ENCODE measurements at regions not wholly inside any gene's neighbourhood (a gene's known extent, or its start where the extent isn't known, plus 50 kb on each side); places are given as distances from the start of the nearest gene placed in this dataset.

DNA sequence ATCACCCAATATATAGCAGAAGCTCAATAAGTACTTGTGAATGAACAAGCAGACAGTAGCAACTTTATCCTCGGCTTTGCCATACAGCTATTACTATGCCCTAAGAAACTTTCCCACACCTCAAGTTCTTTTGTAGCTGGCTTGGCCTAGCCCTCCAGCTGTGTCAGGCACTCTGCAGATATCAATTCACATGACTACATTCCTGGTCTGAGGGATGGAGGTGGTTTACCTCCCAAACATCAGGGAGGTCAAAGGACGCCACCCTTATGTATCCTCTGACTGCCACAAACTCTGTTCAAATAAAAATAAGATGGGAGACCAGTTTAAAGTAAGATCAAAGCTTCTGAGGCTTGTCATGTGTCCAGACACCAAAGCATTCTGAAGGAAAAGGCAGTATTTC, 416.3 kb downstream of the PIK3R1 start:
- TF ChIP-seq POLR2AphosphoS5 (IDR thresholded peaks at IDR 0.05; ENCODE audit: low read depth, low read length) (no peak), TAF1 (IDR thresholded peaks at IDR 0.05; ENCODE audit: borderline replicate concordance, low read depth, low read length) (no peak), POLR2A (IDR thresholded peaks at IDR 0.05; ENCODE audit: low read depth, low read length) (no peak)
- no peak for DNase-seq (ENCODE audit: insufficient read length)
- FAIRE-seq = no peak

DNA sequence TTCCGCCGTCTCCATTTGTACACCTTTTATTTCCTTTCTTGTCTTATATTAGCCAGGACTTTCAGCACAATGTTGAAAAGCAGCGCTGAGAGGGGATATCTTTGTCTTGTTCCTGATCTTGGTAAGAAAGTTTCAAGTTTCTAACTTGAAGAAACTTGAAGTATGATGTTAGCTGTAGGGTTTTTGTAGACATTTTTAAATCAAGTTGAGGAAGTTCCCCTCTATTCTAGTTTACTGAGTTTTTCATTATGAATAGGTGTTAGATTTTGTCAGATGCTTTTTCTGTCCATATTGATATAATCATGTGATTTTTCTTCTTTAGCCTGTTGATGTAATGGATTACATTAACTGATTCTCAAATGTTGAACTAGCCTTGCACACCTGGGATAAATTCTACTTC, 425.7 kb downstream of the PIK3R1 start:
- FAIRE-seq (peak; percentile 78), DNase-seq (ENCODE audit: insufficient read length) (no peak)
- TF ChIP-seq POLR2A (IDR thresholded peaks at IDR 0.05; ENCODE audit: low read depth, low read length) (no peak), TAF1 (IDR thresholded peaks at IDR 0.05; ENCODE audit: borderline replicate concordance, low read depth, low read length) (no peak), POLR2AphosphoS5 (IDR thresholded peaks at IDR 0.05; ENCODE audit: low read depth, low read length) (no peak)

DNA sequence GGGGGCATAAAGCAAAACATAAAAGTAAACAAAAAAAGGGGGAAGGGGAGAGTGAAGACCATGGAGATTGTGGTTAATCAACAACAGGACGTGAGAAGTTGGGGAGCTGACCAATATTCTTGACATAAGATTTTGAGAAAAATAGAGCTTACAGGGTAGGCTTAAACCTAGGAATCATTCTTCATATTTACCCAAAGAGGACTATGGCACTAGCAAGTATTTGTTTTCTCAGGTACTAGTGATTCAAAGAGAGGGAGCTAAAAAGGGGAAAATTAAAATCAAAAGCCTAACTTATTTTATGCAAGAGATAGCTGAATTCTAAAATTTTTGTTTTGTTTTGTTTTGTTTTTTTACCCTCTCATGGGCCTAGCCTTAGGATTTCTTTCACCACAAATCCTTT, 427.5 kb downstream of the PIK3R1 start:
- no peak for FAIRE-seq
- TF ChIP-seq POLR2A (IDR thresholded peaks at IDR 0.05; ENCODE audit: low read depth, low read length) (no peak), TAF1 (IDR thresholded peaks at IDR 0.05; ENCODE audit: borderline replicate concordance, low read depth, low read length) (no peak), POLR2AphosphoS5 (IDR thresholded peaks at IDR 0.05; ENCODE audit: low read depth, low read length) (no peak)

DNA sequence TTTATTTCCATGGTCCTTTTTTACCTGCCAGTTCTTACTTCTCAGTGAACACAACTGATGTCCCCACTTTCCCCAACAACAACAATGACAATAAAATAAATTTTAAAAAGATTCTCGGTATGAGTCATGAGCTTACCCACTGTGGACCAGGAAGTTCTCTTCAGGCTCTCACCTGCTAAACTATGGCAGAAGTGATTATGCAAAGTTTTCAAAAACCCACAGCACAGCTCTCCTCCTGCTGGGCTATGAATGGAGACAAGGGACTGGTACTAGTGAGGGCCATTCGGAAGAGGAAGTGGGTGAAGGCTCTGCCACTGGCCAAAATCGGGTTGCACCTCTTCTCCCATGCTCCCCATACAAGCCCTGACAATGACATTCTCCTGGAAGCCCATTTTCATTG, 429.4 kb downstream of the PIK3R1 start:
- DNase-seq (ENCODE audit: insufficient read length) (peak; percentile 2), FAIRE-seq (peak; percentile 85)
- no peak for TF ChIP-seq TAF1 (IDR thresholded peaks at IDR 0.05; ENCODE audit: borderline replicate concordance, low read depth, low read length)
- TF ChIP-seq POLR2AphosphoS5 (IDR thresholded peaks at IDR 0.05; ENCODE audit: low read depth, low read length) = no peak
- TF ChIP-seq POLR2A (IDR thresholded peaks at IDR 0.05; ENCODE audit: low read depth, low read length) = no peak

More for the DNA sequence above, 427.5 kb downstream of the PIK3R1 start:
- DNase-seq (ENCODE audit: insufficient read length) = no peak

DNA sequence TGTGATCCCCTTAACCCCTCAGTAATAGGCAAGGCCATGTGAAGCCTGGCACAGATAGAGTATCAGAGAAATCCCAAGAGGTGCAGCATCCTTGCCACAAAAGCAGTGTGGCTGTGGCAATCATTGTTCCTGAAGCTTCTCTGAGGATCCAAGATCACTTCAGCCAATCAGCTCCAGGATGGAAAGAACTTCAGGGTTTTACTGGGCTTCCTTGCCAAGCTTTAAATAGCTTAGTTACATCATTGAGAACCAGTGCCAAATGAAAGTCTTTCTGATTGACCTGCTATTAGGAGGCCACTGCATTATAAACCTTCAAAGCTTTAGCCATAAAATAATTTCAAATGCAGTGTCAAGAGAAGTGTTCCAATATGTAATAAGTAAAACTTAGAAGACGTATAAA, 430.6 kb downstream of the PIK3R1 start:
- FAIRE-seq = peak; percentile 5
- TF ChIP-seq POLR2AphosphoS5 (IDR thresholded peaks at IDR 0.05; ENCODE audit: low read depth, low read length) (no peak), POLR2A (IDR thresholded peaks at IDR 0.05; ENCODE audit: low read depth, low read length) (no peak), TAF1 (IDR thresholded peaks at IDR 0.05; ENCODE audit: borderline replicate concordance, low read depth, low read length) (no peak)

DNA sequence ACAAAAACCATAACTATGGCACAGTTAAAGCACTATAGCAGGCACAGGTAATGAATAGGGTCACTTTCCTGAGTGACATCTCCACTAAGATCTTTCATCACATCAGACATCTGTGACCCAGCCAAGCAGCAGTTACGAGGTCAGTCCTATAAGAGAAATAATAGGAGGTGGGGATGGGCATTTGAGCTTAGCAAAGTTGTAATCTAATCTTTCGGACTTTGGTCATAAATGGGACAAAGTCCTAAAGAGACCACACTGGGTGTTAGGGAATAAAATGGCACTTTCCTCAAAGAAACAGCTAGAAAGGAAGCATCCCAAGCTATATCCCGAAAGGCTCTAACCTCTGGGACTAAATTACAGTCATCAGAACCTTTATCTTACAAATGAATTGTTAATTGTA, 432.2 kb downstream of the PIK3R1 start:
- DNase-seq (ENCODE audit: insufficient read length) (no peak), FAIRE-seq (no peak)
- no peak for TF ChIP-seq POLR2AphosphoS5 (IDR thresholded peaks at IDR 0.05; ENCODE audit: low read depth, low read length)
- no peak for TF ChIP-seq TAF1 (IDR thresholded peaks at IDR 0.05; ENCODE audit: borderline replicate concordance, low read depth, low read length)
- no peak for TF ChIP-seq POLR2A (IDR thresholded peaks at IDR 0.05; ENCODE audit: low read depth, low read length)

More for the DNA sequence above, 430.6 kb downstream of the PIK3R1 start:
- DNase-seq (ENCODE audit: insufficient read length) = no peak

DNA sequence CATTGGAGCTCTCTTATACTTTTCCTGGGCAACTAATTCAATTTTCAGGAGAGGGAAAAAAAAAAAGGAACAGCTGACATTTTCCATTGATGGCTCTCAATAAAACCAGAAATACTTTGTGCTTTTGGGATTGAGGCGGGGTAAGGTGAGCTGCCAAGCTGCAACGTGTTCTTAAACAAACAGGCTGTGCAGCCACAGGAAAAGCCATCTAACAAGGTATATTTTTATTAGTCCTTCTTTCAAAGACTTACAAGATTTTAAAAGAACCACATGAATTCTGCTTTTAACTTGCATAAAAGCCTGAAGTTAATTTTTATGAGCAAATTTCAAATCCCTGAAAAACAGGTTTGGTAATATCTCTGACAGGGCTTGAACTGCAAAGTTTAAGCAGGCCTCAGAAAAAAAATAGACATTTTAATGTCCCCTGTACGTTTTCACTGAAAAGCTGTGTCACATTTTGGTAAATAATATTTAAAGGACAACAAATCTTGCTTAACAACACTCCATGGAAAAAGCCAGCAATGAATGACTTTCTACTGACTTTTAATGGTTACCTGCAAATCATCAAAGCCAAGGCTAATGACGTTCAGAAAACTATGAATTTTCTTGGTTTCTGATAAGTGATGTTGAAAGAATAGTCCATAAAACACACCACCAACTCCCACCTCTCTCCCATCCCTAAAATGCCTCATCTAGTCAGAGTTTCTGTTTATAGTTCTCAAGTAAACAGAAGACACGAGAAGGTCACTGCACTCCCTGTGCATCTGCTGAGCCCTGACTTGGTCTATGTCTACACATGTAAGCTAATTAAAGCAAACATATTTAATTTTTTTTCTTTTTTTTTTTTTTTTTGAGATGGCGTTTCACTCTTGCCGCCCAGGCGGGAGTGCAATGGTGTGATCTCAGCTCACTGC, 433.6 kb downstream of the PIK3R1 start:
- TF ChIP-seq POLR2A (IDR thresholded peaks at IDR 0.05; ENCODE audit: low read depth, low read length) = no peak
- DNase-seq (ENCODE audit: insufficient read length) = no peak
- FAIRE-seq = no peak

DNA sequence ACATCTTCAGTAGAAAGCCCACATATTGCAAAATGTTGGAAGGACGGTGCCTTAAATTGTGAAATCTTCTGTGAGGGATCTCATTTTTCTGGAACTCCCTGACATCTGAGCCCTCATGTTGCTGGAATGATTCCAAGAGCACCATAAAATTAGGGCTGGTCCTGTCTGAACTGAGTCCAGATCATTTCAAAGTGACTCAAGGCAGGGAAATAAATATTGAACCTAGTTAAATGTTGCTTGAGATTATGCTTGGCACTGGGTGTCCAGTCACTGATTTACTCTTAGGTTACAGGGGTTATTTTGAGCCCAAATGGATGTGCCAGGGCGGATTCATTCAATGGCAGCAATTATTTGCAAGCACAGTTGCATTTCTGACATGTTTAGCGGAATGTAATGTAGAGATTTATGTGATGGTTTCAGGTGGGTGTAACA, 437.0 kb downstream of the PIK3R1 start:
- FAIRE-seq (no peak), DNase-seq (ENCODE audit: insufficient read length) (no peak)
- TF ChIP-seq POLR2A (IDR thresholded peaks at IDR 0.05; ENCODE audit: low read depth, low read length) (no peak), TAF1 (IDR thresholded peaks at IDR 0.05; ENCODE audit: borderline replicate concordance, low read depth, low read length) (no peak), POLR2AphosphoS5 (IDR thresholded peaks at IDR 0.05; ENCODE audit: low read depth, low read length) (no peak)

DNA sequence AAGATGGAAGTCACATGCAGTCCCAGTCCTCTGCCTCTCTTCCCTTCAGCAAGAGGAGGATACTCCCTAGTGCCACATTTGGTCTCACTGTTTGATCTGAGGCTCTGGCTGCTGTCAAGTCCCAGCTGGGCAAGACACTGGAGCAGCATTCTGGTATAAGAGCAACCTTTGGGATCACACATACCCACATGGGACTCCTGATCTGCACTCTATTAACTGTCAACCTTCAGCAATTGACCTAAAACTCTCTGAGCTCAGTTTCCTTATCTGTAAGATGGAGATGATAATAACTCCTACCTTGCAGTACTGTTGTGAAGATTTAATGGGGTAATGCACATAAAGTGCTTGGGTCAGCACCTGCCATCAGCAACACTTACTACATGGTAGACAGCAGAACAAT, 437.9 kb downstream of the PIK3R1 start:
- no peak for FAIRE-seq
- DNase-seq (ENCODE audit: insufficient read length) = no peak
- no peak for TF ChIP-seq POLR2AphosphoS5 (IDR thresholded peaks at IDR 0.05; ENCODE audit: low read depth, low read length)
- TF ChIP-seq TAF1 (IDR thresholded peaks at IDR 0.05; ENCODE audit: borderline replicate concordance, low read depth, low read length) = no peak
- TF ChIP-seq POLR2A (IDR thresholded peaks at IDR 0.05; ENCODE audit: low read depth, low read length) = no peak

DNA sequence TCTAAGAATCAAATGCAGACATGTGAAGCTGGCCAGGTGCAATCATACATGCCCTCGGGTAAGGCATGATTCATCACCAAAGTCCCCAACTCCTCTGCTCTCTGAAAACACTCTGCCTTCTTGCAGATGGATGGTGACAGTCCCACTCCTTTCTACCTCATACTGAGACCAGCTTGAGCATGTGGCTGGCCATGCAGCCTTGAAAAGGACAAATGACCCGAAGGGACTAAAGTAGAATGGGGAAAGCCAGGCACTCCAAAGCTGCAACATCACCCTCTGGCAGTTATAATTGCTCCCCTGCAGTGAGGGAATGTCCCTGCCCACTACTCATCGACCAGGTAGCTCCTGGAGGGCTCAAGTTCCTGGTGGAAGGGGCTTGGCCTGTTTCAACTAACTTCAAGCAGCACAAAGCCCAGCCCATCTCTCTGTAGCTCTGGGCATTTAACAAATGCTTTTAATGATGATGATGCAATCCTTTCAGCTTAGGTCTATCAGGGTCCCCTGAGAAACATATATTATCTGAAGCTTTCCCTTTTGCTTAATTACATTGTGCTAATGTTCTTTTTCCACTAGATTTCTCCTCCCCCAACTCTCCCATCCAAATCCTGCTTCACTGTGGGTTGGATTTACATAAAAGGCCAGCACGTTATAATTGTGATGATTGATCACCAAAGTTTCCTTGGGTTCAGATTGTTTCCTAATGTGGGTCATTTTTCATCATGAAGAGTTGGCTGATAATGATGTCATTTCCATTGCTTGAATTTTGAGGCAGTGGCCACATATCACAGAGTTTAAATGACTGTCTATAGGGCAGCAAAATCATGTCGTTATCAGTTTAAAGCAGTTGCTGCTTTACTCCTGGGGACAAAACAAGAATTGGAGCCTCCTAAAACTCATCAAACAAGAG, 436.5 kb upstream of the SLC30A5 start:
- no peak for FAIRE-seq

DNA sequence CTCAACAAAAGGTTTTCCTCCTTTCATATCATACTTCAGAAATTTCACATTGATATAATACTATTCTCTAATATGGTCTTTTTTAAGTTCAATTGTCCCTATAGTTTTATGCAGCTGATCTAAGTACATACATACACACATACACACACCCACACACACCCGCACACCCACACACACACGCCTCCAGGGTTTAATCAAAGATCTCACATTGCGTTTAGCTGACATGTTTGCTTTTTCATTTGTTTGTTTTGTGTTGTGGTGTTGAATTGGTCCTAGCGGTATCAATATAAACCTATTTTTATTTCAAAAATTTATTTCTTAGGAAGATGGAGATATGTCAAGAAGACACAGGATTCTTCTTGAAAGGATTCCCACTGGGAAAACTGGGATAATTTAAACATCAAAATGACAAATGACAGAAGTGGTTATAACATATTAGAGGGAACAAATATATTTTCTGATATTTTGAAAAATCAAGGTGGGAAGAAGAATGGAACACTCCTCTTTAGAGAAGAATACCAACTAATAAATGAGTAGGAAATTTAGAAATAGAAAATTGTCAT, 434.9 kb upstream of the SLC30A5 start:
- FAIRE-seq = no peak
- DNase-seq (ENCODE audit: insufficient read length) = no peak
- no peak for TF ChIP-seq POLR2A (IDR thresholded peaks at IDR 0.05; ENCODE audit: low read depth, low read length)
- no peak for TF ChIP-seq POLR2AphosphoS5 (IDR thresholded peaks at IDR 0.05; ENCODE audit: low read depth, low read length)
- TF ChIP-seq TAF1 (IDR thresholded peaks at IDR 0.05; ENCODE audit: borderline replicate concordance, low read depth, low read length) = no peak

More for the DNA sequence above, 436.5 kb upstream of the SLC30A5 start:
- no peak for DNase-seq (ENCODE audit: insufficient read length)
- TF ChIP-seq TAF1 (IDR thresholded peaks at IDR 0.05; ENCODE audit: borderline replicate concordance, low read depth, low read length) (no peak), POLR2A (IDR thresholded peaks at IDR 0.05; ENCODE audit: low read depth, low read length) (no peak)

Measured in GM12892 (cell line).